ENCODE measurements at regions not wholly inside any gene's neighbourhood (a gene's known extent, or its start where the extent isn't known, plus 50 kb on each side); places are given as distances from the start of the nearest gene placed in this dataset.
"Not testable (repeated sequence)": the region's sequence is repeated elsewhere in the genome, so short reads cannot be mapped to it uniquely, and the experiment has no call there.

DNA sequence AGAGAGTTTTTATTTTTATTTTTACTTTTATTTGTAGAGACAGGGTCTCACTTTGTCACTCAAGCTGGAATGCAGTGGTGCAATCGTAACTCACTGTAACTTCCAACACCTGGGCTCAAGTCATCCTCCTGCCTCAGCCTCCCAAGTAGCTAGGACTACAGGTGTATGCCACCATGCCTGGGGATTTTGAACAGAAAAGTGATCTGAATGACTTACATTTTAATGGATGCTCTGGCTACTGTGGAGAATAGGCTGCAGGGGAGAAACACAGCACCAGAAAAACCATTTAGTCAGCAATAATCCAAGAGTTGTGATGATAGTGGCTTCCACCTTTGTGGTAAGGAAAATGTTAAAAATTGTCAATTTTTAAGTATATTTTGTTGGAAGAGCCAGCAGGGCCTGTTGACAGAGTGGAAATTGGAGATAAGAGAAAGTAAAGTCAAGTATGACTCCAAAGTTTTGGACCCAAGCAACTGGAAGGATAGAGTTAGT, 106.0 kb upstream of the LOC128125822 start:
- no peak overlapping the region for H3K27ac ChIP-seq (ENCODE audit: low read depth in 1 of 2, low read length in 1 of 2)
- no peaks in the 10 kb centered on the region for H3K9me3 ChIP-seq (ENCODE audit: control insufficient read depth in 2 of 2, insufficient read depth in 1 of 2, low read length in 1 of 2)
- no peaks in the 10 kb centered on the region for H3K27me3 ChIP-seq (ENCODE audit: control insufficient read depth in 2 of 2, insufficient read depth in 1 of 2, low read length in 1 of 2)
- no peaks in the 10 kb centered on the region for H3K4me1 ChIP-seq (ENCODE audit: control insufficient read depth in 2 of 2, insufficient read depth in 2 of 2, low read length in 2 of 2)
- 90% methylated on average over 1 of the region's 1 CpG for WGBS
- no peak for DNase-seq (ENCODE audit: low read depth in 6 of 9, low spot score in 9 of 9)
- H3K4me3 ChIP-seq (ENCODE audit: low read length in 2 of 2), result no peak overlapping the region
- no peaks in the 10 kb centered on the region for H3K36me3 ChIP-seq (ENCODE audit: control insufficient read depth in 2 of 2, insufficient read depth in 2 of 2, low read length in 1 of 2)

DNA sequence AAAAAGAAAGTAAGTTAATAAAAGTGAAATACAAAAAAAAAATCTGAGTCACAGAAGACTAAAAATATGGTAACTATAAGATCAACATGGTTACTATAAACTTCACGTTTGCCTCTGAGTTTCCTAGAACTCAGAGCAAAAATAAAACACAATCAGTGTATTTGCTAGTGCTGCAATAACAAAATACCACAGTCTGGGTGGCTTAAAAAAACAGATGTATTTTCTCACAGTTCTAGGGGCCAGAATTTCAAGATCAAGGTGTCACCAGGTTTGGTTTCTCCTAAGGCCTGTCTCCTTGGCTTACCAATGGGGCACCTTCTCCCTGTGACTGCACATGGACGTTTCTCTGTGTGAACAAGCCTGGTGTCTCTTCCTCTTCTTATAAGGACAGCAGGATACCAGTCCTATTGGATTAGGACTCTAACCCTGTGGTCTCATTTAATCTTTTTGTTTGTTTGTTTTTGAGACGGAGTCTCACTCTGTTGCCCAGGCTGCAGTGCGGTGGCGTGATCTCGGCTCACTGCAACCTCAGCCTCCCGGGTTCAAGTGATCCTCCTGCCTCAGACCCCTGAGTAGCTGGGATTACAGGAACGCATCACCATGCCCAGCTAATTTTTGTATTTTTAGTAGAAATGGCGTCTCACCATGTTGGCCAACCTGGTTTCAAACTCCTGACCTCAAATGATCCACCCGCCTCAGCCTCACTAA, 104.9 kb upstream of the LOC128125822 start:
- no peaks in the 10 kb centered on the region for H3K36me3 ChIP-seq (ENCODE audit: control insufficient read depth in 2 of 2, insufficient read depth in 2 of 2, low read length in 1 of 2)
- no peaks in the 10 kb centered on the region for H3K9me3 ChIP-seq (ENCODE audit: control insufficient read depth in 2 of 2, insufficient read depth in 1 of 2, low read length in 1 of 2)
- no peak overlapping the region for H3K4me3 ChIP-seq (ENCODE audit: low read length in 2 of 2)
- no peak for DNase-seq (ENCODE audit: low read depth in 6 of 9, low spot score in 9 of 9)
- H3K27ac ChIP-seq (ENCODE audit: low read depth in 1 of 2, low read length in 1 of 2), result no peak overlapping the region
- WGBS, result 93% methylated on average over 10 of the region's 10 CpGs
- no peaks in the 10 kb centered on the region for H3K4me1 ChIP-seq (ENCODE audit: control insufficient read depth in 2 of 2, insufficient read depth in 2 of 2, low read length in 2 of 2)
- H3K27me3 ChIP-seq (ENCODE audit: control insufficient read depth in 2 of 2, insufficient read depth in 1 of 2, low read length in 1 of 2), result no peaks in the 10 kb centered on the region

GRCh38 chr6:63471145-63471544, 101.1 kb upstream of the LOC128125822 start:
- WGBS, result 90% methylated on average over 2 of the region's 2 CpGs
- H3K27ac ChIP-seq (ENCODE audit: low read depth in 1 of 2, low read length in 1 of 2), result not testable (repeated sequence)

GRCh38 chr6:63471654-63472053, 100.6 kb upstream of the LOC128125822 start:
- DNase-seq (ENCODE audit: low read depth in 6 of 9, low spot score in 9 of 9), result no peak
- Histone ChIP-seq H3K4me1 (ENCODE audit: control insufficient read depth in 2 of 2, insufficient read depth in 2 of 2, low read length in 2 of 2) (no peaks in the 10 kb centered on the region), H3K4me3 (ENCODE audit: low read length in 2 of 2) (no peak overlapping the region), H3K36me3 (ENCODE audit: control insufficient read depth in 2 of 2, insufficient read depth in 2 of 2, low read length in 1 of 2) (no peaks in the 10 kb centered on the region), H3K27ac (ENCODE audit: low read depth in 1 of 2, low read length in 1 of 2) (no peak overlapping the region), H3K9me3 (ENCODE audit: control insufficient read depth in 2 of 2, insufficient read depth in 1 of 2, low read length in 1 of 2) (no peaks in the 10 kb centered on the region), H3K27me3 (ENCODE audit: control insufficient read depth in 2 of 2, insufficient read depth in 1 of 2, low read length in 1 of 2) (no peaks in the 10 kb centered on the region)
- 93% methylated on average over 2 of the region's 2 CpGs for WGBS

More at GRCh38 chr6:63471145-63471544, 101.1 kb upstream of the LOC128125822 start:
- not testable (repeated sequence) for H3K9me3 ChIP-seq (ENCODE audit: control insufficient read depth in 2 of 2, insufficient read depth in 1 of 2, low read length in 1 of 2); H3K4me1 ChIP-seq (ENCODE audit: control insufficient read depth in 2 of 2, insufficient read depth in 2 of 2, low read length in 2 of 2); H3K27me3 ChIP-seq (ENCODE audit: control insufficient read depth in 2 of 2, insufficient read depth in 1 of 2, low read length in 1 of 2); H3K4me3 ChIP-seq (ENCODE audit: low read length in 2 of 2); DNase-seq (ENCODE audit: low read depth in 6 of 9, low spot score in 9 of 9); H3K36me3 ChIP-seq (ENCODE audit: control insufficient read depth in 2 of 2, insufficient read depth in 2 of 2, low read length in 1 of 2)

GRCh38 chr6:63475707-63476106, 96.6 kb upstream of the LOC128125822 start:
- Histone ChIP-seq H3K4me1 (ENCODE audit: control insufficient read depth in 2 of 2, insufficient read depth in 2 of 2, low read length in 2 of 2) (no peaks in the 10 kb centered on the region), H3K27me3 (ENCODE audit: control insufficient read depth in 2 of 2, insufficient read depth in 1 of 2, low read length in 1 of 2) (no peaks in the 10 kb centered on the region), H3K36me3 (ENCODE audit: control insufficient read depth in 2 of 2, insufficient read depth in 2 of 2, low read length in 1 of 2) (no peaks in the 10 kb centered on the region), H3K4me3 (ENCODE audit: low read length in 2 of 2) (no peak overlapping the region), H3K27ac (ENCODE audit: low read depth in 1 of 2, low read length in 1 of 2) (no peak overlapping the region), H3K9me3 (ENCODE audit: control insufficient read depth in 2 of 2, insufficient read depth in 1 of 2, low read length in 1 of 2) (no peaks in the 10 kb centered on the region)
- DNase-seq (ENCODE audit: low read depth in 6 of 9, low spot score in 9 of 9), result no peak
- WGBS, result 94% methylated on average over 1 of the region's 1 CpG

DNA sequence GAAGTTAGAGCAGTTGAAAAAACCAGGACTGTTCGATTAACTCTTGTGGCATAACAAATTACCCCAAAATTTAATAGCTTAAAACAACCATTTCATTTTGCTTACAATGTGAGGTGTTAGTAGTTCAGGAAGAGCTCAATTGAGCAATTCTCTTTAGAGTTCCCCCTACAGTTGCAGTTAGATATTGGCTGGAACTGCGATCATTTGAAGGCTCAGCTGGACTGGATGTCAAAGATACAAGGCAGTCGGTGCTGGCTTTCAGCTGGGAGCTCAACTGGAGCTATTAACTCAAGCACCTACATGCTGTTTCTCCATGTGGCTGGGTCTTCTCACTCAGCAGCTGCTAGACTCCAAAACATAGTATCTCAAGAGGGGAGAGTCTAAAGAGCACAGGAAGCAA, 96.0 kb upstream of the LOC128125822 start:
- H3K27ac ChIP-seq (ENCODE audit: low read depth in 1 of 2, low read length in 1 of 2), result no peak overlapping the region
- DNase-seq (ENCODE audit: low read depth in 6 of 9, low spot score in 9 of 9), result no peak
- WGBS, result 70% methylated on average over 3 of the region's 3 CpGs

GRCh38 chr6:63477422-63478040, 94.7 kb upstream of the LOC128125822 start:
- H3K9me3 ChIP-seq (ENCODE audit: control insufficient read depth in 2 of 2, insufficient read depth in 1 of 2, low read length in 1 of 2), result no peaks in the 10 kb centered on the region
- WGBS, result 95% methylated on average over 6 of the region's 6 CpGs
- no peak overlapping the region for H3K27ac ChIP-seq (ENCODE audit: low read depth in 1 of 2, low read length in 1 of 2)

More for the DNA sequence above, 96.0 kb upstream of the LOC128125822 start:
- H3K36me3 ChIP-seq (ENCODE audit: control insufficient read depth in 2 of 2, insufficient read depth in 2 of 2, low read length in 1 of 2), result no peaks in the 10 kb centered on the region
- no peaks in the 10 kb centered on the region for H3K9me3 ChIP-seq (ENCODE audit: control insufficient read depth in 2 of 2, insufficient read depth in 1 of 2, low read length in 1 of 2)
- no peak overlapping the region for H3K4me3 ChIP-seq (ENCODE audit: low read length in 2 of 2)
- no peaks in the 10 kb centered on the region for H3K4me1 ChIP-seq (ENCODE audit: control insufficient read depth in 2 of 2, insufficient read depth in 2 of 2, low read length in 2 of 2)
- no peaks in the 10 kb centered on the region for H3K27me3 ChIP-seq (ENCODE audit: control insufficient read depth in 2 of 2, insufficient read depth in 1 of 2, low read length in 1 of 2)

GRCh38 chr6:63478734-63479133, 93.5 kb upstream of the LOC128125822 start:
- Histone ChIP-seq H3K4me1 (ENCODE audit: control insufficient read depth in 2 of 2, insufficient read depth in 2 of 2, low read length in 2 of 2) (no peaks in the 10 kb centered on the region), H3K27me3 (ENCODE audit: control insufficient read depth in 2 of 2, insufficient read depth in 1 of 2, low read length in 1 of 2) (no peaks in the 10 kb centered on the region), H3K36me3 (ENCODE audit: control insufficient read depth in 2 of 2, insufficient read depth in 2 of 2, low read length in 1 of 2) (no peaks in the 10 kb centered on the region), H3K4me3 (ENCODE audit: low read length in 2 of 2) (no peak overlapping the region), H3K27ac (ENCODE audit: low read depth in 1 of 2, low read length in 1 of 2) (no peak overlapping the region), H3K9me3 (ENCODE audit: control insufficient read depth in 2 of 2, insufficient read depth in 1 of 2, low read length in 1 of 2) (no peaks in the 10 kb centered on the region)
- DNase-seq (ENCODE audit: low read depth in 6 of 9, low spot score in 9 of 9), result no peak
- WGBS, result 96% methylated on average over 1 of the region's 1 CpG

More at GRCh38 chr6:63477422-63478040, 94.7 kb upstream of the LOC128125822 start:
- Histone ChIP-seq H3K36me3 (ENCODE audit: control insufficient read depth in 2 of 2, insufficient read depth in 2 of 2, low read length in 1 of 2) (no peaks in the 10 kb centered on the region), H3K4me3 (ENCODE audit: low read length in 2 of 2) (no peak overlapping the region), H3K4me1 (ENCODE audit: control insufficient read depth in 2 of 2, insufficient read depth in 2 of 2, low read length in 2 of 2) (no peaks in the 10 kb centered on the region), H3K27me3 (ENCODE audit: control insufficient read depth in 2 of 2, insufficient read depth in 1 of 2, low read length in 1 of 2) (no peaks in the 10 kb centered on the region)
- DNase-seq (ENCODE audit: low read depth in 6 of 9, low spot score in 9 of 9), result no peak

- 88% methylated on average over 2 of the region's 2 CpGs for WGBS
- no peak for DNase-seq (ENCODE audit: low read depth in 6 of 9, low spot score in 9 of 9)
- H3K27me3 ChIP-seq (ENCODE audit: control insufficient read depth in 2 of 2, insufficient read depth in 1 of 2, low read length in 1 of 2), result no peaks in the 10 kb centered on the region
- H3K4me3 ChIP-seq (ENCODE audit: low read length in 2 of 2), result no peak overlapping the region
- no peaks in the 10 kb centered on the region for H3K36me3 ChIP-seq (ENCODE audit: control insufficient read depth in 2 of 2, insufficient read depth in 2 of 2, low read length in 1 of 2)
- H3K4me1 ChIP-seq (ENCODE audit: control insufficient read depth in 2 of 2, insufficient read depth in 2 of 2, low read length in 2 of 2), result no peaks in the 10 kb centered on the region
- H3K9me3 ChIP-seq (ENCODE audit: control insufficient read depth in 2 of 2, insufficient read depth in 1 of 2, low read length in 1 of 2), result no peaks in the 10 kb centered on the region
- H3K27ac ChIP-seq (ENCODE audit: low read depth in 1 of 2, low read length in 1 of 2), result no peak overlapping the region
Observed at GRCh38 chr6:63486196-63486595, 86.1 kb upstream of the LOC128125822 start.
